ENCODE measurements at regions not wholly inside any gene's neighbourhood (a gene's known extent, or its start where the extent isn't known, plus 50 kb on each side); places are given as distances from the start of the nearest gene placed in this dataset.

DNA sequence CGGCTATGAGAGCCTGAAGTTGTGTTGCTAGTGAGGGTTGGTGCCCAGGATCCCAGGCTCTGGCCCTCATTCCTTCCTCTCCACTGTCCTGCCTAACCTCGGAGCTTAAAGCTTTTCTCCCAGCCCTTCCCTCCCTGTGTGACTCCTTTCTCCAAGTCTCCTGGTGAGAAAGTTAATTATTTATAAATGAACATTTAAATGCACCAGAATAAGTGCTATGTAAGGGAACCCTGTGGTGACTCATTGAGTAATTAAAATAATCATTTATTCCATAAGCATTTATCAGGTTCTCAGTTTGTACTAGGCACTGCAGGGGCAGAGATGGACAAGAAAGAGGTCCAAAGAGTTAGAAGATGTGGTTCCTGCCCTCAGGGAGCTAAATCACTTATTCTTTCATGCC is 89.1 kb upstream of the ISX start:
- TF ChIP-seq, protein P1, sequence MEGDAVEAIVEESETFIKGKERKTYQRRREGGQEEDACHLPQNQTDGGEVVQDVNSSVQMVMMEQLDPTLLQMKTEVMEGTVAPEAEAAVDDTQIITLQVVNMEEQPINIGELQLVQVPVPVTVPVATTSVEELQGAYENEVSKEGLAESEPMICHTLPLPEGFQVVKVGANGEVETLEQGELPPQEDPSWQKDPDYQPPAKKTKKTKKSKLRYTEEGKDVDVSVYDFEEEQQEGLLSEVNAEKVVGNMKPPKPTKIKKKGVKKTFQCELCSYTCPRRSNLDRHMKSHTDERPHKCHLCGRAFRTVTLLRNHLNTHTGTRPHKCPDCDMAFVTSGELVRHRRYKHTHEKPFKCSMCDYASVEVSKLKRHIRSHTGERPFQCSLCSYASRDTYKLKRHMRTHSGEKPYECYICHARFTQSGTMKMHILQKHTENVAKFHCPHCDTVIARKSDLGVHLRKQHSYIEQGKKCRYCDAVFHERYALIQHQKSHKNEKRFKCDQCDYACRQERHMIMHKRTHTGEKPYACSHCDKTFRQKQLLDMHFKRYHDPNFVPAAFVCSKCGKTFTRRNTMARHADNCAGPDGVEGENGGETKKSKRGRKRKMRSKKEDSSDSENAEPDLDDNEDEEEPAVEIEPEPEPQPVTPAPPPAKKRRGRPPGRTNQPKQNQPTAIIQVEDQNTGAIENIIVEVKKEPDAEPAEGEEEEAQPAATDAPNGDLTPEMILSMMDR (IDR thresholded peaks at IDR 0.05): no peak

DNA sequence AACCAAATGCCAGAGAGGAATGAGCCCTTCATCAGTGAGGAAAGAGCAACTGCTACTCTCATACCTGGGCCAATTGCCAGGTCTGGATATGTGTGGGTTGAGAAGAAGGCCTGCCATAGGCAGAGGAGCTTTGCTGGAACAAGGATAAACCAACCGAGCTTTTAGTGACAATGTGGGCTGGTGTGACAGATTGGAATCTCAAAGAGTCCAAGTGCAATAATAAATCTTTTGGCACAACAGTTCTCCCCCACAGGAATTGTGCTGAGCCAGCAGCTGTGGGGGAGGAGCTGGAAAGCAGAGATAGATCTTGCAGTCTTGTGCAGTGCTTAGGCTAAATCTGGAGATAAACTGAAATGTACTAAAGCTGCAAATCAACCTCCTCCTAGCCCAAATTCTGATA is 79.4 kb upstream of the ISX start:
- TF ChIP-seq, protein P1 (IDR thresholded peaks at IDR 0.05): no peak

DNA sequence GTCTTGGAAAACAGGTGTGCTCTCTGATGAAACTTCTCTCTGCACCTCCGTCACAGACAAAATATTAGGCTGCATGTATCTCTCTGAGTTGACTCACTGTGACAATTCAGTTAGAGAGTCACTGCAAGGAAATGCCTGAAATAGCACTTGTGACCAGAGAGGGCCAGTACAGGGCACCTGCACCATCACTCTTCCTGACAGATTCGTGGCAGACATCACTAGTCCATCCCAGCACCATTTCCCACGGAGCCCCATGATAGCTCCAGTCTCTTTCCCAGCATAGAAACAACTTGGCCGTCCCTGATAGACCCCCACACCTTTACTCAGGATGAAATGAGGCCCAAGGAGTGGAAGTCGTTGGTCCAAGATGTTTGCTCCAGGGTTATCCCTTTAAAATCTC is 73.3 kb upstream of the ISX start:
- TF ChIP-seq, protein P1 (IDR thresholded peaks at IDR 0.05): no peak

DNA sequence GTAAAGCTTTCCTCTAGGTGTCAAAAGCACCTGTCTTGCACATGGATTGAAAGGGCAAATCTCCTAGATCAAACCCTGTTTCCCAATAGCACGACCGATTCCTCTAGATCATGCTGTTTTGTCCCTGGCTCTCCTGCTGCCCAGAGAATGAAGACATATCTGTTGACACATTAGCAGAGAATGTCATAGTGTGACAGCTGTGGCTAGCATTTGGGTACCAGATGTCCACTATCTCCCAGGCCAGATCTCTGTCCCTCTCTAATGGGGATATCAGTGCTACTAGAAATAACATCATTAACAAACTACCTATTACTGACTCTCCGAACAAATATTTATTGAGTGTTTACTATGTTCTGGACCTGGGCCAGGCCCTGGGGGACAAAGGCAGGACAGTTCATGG is 72.4 kb upstream of the ISX start:
- TF ChIP-seq, protein P1 (IDR thresholded peaks at IDR 0.05): no peak

DNA sequence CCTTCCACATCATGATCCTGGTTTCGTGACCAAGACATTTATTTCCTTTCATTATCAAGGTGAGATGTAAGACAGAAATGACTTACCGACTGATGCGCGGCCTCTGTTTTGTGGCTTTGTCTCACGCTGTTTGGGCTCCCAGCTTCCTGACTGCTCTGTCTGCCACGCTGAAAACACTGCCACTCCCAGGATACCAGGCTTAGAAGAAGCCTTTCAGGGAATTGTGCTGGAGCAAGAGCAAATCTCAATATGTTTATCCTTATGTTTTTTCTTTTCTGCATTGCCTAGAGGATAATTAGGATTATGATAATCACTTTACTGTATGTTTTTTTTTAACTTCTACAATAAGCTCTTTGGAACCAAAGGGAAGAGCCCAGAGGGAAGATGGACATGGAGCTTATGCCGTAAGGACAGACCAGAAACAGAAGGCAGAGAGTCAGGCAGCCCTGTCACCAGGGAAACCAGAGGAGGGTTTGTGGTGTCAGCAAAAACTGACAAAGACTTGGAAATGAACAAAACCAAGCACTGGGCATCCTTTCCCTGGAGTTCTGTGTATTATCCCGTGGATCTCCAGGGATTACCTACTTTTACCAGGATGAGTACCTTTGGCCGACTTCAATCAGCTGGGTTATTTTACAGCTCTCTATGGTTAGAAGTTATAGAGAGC is 68.2 kb upstream of the ISX start:
- TF ChIP-seq, protein P1 (IDR thresholded peaks at IDR 0.05): no peak

DNA sequence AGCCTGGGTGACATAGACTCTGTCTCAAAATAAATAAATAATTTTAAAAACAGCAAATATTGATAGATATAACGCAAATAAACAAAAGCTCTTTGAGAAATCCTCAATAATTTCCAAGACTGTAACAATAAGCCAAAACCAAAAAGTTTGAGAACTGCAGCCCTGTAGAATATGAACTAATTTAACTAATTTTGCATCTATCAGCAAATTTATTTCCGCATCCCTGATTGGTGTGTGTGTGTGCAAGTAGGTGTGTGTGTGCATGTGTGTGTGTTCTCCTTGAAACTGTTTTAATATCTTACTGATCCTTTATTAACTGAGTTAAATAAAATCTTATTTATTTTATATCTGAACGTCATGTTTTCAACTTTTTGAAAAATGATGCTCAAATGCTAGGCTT is 67.0 kb upstream of the ISX start:
- TF ChIP-seq, protein P1 (IDR thresholded peaks at IDR 0.05): no peak

DNA sequence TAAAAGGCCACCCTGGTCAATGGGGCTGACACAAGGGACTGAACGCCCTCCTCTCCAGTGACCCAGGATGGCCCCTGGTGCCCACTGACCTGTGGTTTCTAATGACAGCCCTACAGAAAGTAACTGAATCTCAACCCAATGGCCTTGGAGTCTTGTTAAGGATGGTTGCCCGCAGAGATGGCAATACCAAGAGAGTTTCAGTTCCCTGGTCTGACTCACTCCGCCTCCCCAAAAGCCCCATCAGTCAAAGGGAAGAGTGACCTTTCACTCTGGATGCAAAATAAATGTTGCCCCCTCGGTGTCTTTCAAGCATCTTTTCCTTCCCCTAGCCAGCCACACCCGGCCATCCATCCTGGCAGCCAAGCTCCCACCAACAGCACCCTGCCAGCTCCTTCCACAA is 57.7 kb upstream of the ISX start:
- TF ChIP-seq, protein P1 (IDR thresholded peaks at IDR 0.05): no peak

DNA sequence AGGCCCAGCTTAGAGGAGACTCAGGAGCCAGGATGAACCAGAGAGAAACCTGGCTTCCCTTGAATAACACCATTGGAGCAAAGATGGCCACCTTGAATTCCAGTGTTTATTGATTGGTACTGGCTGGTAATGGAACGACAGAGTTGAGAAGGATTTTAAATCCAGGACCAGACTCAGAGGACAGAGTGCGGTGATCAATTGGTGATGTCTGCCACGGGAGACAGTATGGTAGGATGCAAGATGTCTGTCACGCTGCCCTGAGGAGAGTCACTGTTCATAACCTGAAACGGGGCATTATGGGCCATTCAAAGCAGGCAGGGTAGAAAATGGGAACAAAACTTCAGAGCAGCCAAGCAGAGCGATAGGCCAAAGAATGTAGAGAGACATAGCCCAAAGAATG is 55.4 kb upstream of the ISX start:
- TF ChIP-seq, protein P1 (IDR thresholded peaks at IDR 0.05): no peak

All from LNCAP (cell line).